ENCODE measurements at regions not wholly inside any gene's neighbourhood (a gene's known extent, or its start where the extent isn't known, plus 50 kb on each side); places are given as distances from the start of the nearest gene placed in this dataset.
A peak's percentile ranks its signal among the peaks of the same experiment; 100 is the strongest.

GRCh38 chr21:28742527-28742926 lies 250.2 kb downstream of the LTN1 start:
- DNase-seq = peak in 1 of 2 donors; percentile 39
- Histone ChIP-seq H3K4me1 (peaks cover 0 to 17% (median 10%) of the 10 kb centered on the region in 4 donors), H3K9me3 (no peaks in the 10 kb centered on the region), H3K27ac (no peak overlapping the region), H3K27me3 (no peaks in the 10 kb centered on the region), H3K4me3 (no peak overlapping the region), H3K36me3 (no peaks in the 10 kb centered on the region)
- WGBS, 5 donors = 55 to 67% (median 62%) methylated on average over 3 of the region's 3 CpGs
- no peak for TF ChIP-seq EP300 (IDR thresholded peaks at IDR 0.05)
- intact Hi-C loops (cut with DNase I; ENCODE audit: low total_unique reads) = loop anchor here (10.0 kb wide), 1 partner anchor 1888 kb away; no protein-coding TSS in a partner anchor

DNA sequence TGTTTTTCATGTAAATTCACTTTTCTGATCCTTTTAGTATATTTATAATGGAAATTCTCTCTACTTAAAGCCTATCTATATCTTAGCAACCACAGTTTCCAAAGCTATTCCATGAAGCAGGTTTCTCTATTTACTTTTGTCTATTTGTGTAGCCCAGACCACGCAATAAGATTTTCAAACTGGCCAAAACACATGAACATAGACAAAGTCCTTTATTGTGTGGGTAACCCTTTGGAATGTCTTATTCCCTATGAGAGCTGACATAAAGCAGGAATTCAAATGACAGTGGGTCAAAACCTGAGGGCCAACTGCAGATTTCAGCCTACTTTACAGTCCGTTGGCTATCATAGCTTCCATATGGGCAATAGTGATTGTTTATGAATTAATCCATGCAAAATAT lies 252.6 kb downstream of the LTN1 start:
- 54 to 81% (median 70%) methylated on average over 2 of the region's 2 CpGs for WGBS, 5 donors

DNA sequence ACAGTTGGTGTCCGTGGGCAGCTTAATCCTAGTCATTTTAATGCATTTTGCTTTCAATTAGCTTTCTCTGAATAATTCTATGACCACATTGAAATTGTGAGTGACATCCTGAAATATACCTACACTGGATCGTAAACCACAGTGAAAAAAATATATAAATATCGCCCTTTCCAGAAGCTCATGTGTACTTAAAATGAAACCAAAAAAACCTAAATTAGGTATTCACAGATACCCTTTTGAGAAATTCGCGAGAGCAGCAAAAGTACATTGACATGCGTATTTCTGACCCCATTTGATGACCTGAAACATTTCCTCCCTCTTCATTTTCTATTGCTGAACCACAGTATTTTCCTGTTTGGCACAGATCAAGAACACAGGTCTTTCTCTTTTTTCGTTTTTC lies 253.8 kb downstream of the LTN1 start:
- Histone ChIP-seq H3K36me3 (no peaks in the 10 kb centered on the region), H3K4me1 (no peaks in the 10 kb centered on the region), H3K4me3 (no peak overlapping the region), H3K27ac (no peak overlapping the region), H3K9me3 (peaks cover 0 to 7% (median 0%) of the 10 kb centered on the region in 4 donors), H3K27me3 (no peaks in the 10 kb centered on the region)
- WGBS, 5 donors = 59 to 71% (median 68%) methylated on average over 7 of the region's 7 CpGs
- DNase-seq = no peak
- TF ChIP-seq POLR2A (IDR thresholded peaks at IDR 0.05) (no peak), EP300 (IDR thresholded peaks at IDR 0.05) (no peak), CTCF (IDR thresholded peaks at IDR 0.05) (no peak), POLR2AphosphoS5 (IDR thresholded peaks at IDR 0.05) (no peak)
- intact Hi-C loops (cut with DNase I; ENCODE audit: low total_unique reads) = no loop called here

More for the DNA sequence above, 252.6 kb downstream of the LTN1 start:
- no peaks in the 10 kb centered on the region for H3K36me3 ChIP-seq
- peaks cover 0 to 7% (median 5%) of the 10 kb centered on the region in 4 donors for H3K4me1 ChIP-seq
- intact Hi-C loops (cut with DNase I; ENCODE audit: low total_unique reads) = loop anchor here (10.0 kb wide), 1 partner anchor 1885 kb away; no protein-coding TSS in a partner anchor
- peaks cover 0 to 3% (median 0%) of the 10 kb centered on the region in 4 donors for H3K9me3 ChIP-seq
- no peaks in the 10 kb centered on the region for H3K27me3 ChIP-seq
- no peak overlapping the region for H3K27ac ChIP-seq
- DNase-seq = no peak
- TF ChIP-seq CTCF (IDR thresholded peaks at IDR 0.05) (no peak), POLR2A (IDR thresholded peaks at IDR 0.05) (no peak), EP300 (IDR thresholded peaks at IDR 0.05) (no peak), POLR2AphosphoS5 (IDR thresholded peaks at IDR 0.05) (no peak)
- no peak overlapping the region for H3K4me3 ChIP-seq

GRCh38 chr21:28738420-28738704 lies 254.3 kb downstream of the LTN1 start:
- Histone ChIP-seq H3K36me3 (no peaks in the 10 kb centered on the region), H3K4me1 (no peaks in the 10 kb centered on the region), H3K4me3 (no peak overlapping the region), H3K27me3 (no peaks in the 10 kb centered on the region), H3K27ac (no peak overlapping the region), H3K9me3 (peaks cover 0 to 7% (median 0%) of the 10 kb centered on the region in 4 donors)
- 70 to 87% (median 77%) methylated on average over 5 of the region's 5 CpGs for WGBS, 5 donors
- TF ChIP-seq POLR2A (IDR thresholded peaks at IDR 0.05) = no peak
- no peak for TF ChIP-seq POLR2AphosphoS5 (IDR thresholded peaks at IDR 0.05)
- no peak for TF ChIP-seq EP300 (IDR thresholded peaks at IDR 0.05)
- TF ChIP-seq CTCF (IDR thresholded peaks at IDR 0.05) = no peak
- intact Hi-C loops (cut with DNase I; ENCODE audit: low total_unique reads) = no loop called here
- no peak for DNase-seq

GRCh38 chr21:28737674-28738419 lies 254.8 kb downstream of the LTN1 start:
- no peaks in the 10 kb centered on the region for H3K27me3 ChIP-seq
- no peak overlapping the region for H3K27ac ChIP-seq
- intact Hi-C loops (cut with DNase I; ENCODE audit: low total_unique reads) = no loop called here
- no peak overlapping the region for H3K4me3 ChIP-seq
- H3K4me1 ChIP-seq = no peaks in the 10 kb centered on the region
- no peaks in the 10 kb centered on the region for H3K36me3 ChIP-seq
- DNase-seq = peak in 1 of 2 donors; percentile 56
- H3K9me3 ChIP-seq = peaks cover 0 to 7% (median 0%) of the 10 kb centered on the region in 4 donors
- WGBS, 5 donors = 55 to 70% (median 61%) methylated on average over 3 of the region's 3 CpGs
- TF ChIP-seq POLR2AphosphoS5 (IDR thresholded peaks at IDR 0.05) (no peak), CTCF (IDR thresholded peaks at IDR 0.05) (no peak), EP300 (IDR thresholded peaks at IDR 0.05) (no peak), POLR2A (IDR thresholded peaks at IDR 0.05) (no peak)
